SKM-1 (cell line): ENCODE measurements at regions not wholly inside any gene's neighbourhood (a gene's known extent, or its start where the extent isn't known, plus 50 kb on each side); places are given as distances from the start of the nearest gene placed in this dataset.
"Not testable (repeated sequence)": the region's sequence is repeated elsewhere in the genome, so short reads cannot be mapped to it uniquely, and the experiment has no call there.

Experiments
- DNase-seq: peaks from one replicate; lab custom pipeline; 2025; ENCODE audit not compliant: unreplicated experiment; lab: John Stamatoyannopoulos, UW

- DNase-seq, result no peak
These were observed 68.7 kb upstream of the PRR23C start for GRCh38 chr3:139113231-139113992.

- no peak for DNase-seq
These were observed 69.3 kb upstream of the PRR23C start for GRCh38 chr3:139113993-139114375.

- DNase-seq, result not testable (repeated sequence)
These were observed 71.9 kb upstream of the PRR23C start for GRCh38 chr3:139116631-139117030.

DNA sequence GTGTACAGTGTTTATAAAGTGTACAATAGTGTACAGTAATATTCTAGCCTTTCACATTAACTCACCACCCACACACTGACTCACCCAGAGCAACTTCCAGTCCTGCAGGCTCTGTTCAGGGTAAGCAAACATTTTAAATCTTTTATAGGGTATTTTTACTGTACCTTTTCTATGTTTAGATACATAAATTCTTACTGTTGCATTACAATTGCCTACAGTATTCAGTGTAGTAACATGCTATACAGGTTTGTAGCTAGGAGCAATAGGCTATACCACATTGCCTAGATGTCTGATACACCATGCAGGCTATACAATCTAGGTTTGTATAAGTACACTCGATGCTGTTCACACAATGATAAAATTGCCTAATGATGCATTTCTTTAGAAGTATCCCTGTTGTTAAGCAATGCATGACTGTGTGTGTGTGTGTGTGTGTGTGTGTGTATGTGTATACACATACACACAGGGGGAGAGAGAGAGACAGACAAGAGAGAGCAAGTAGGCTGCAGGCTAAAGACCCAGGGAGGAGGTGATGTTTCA is 72.5 kb upstream of the PRR23C start:
- DNase-seq, result no peak

- DNase-seq, result no peak
These were observed 73.4 kb upstream of the PRR23C start for GRCh38 chr3:139117883-139118760.

- no peak for DNase-seq
These were observed 74.1 kb upstream of the PRR23C start for GRCh38 chr3:139118835-139119234.

DNA sequence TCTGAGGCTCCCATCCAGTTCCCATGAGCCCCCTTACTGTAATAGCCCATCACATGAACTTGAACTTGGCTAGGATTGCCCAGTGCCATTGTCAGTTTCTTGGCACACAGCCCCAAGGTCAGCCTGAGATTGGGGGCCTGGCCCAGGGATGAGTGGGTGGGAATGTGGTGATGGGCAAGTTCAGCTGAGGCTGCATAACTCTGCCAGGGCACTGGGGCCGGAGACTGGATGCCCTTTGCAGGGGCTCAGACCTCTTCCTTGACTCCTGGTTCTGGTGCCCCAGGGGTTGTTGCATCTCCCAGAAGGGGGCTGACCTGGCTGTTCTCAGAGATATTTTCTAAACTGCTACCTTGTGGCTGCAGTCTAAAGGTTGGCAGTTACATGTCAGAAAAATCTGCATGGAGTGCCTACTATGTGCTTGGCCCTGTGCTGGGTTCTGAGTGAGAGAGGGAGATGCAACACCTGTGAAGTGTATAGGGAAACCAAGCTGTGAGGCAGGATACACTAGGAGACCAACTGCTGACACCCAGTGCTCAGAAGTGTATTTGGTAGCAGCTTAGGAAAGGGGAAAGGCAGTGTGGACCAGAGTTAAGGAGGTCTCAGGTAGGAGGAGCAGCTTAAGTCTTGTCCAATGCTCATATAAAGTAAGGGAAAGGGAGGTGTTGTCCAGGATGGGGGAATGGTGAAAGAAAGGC is 74.8 kb upstream of the PRR23C start:
- no peak for DNase-seq

GRCh38 chr3:139120086-139121056 is 75.7 kb upstream of the PRR23C start:
- DNase-seq, result no peak

GRCh38 chr3:139121513-139122220 is 77.0 kb upstream of the PRR23C start:
- DNase-seq, result no peak

- DNase-seq, result no peak
These were observed 77.5 kb upstream of the PRR23C start for GRCh38 chr3:139122221-139122581.

GRCh38 chr3:139122612-139123011 is 77.9 kb upstream of the PRR23C start:
- no peak for DNase-seq

- no peak for DNase-seq
These were observed 78.8 kb upstream of the PRR23C start for GRCh38 chr3:139123377-139124095.

DNA sequence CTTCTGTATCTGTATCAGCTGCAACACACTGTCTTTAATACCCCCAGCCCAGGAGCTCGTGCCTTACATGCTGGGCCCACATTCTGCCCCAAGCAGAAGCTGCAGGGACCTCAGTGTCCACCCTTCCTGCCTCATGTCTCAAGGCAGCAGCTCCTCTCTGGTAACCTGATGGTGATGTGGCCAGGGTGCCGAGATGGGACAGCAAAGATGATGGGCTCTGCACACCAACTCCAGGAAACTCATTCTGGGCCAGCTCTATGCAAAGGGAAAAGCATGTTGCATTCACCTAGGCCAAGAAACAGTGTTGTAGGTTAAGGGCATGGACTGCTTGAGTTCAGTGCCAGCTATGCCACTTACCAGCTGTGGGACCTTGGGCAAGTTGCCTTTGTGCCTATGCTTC is 79.5 kb upstream of the PRR23C start:
- no peak for DNase-seq

- DNase-seq, result no peak
These were observed 82.4 kb upstream of the PRR23C start for GRCh38 chr3:139127101-139127500.

GRCh38 chr3:139127629-139128028 is 82.9 kb upstream of the PRR23C start:
- DNase-seq, result not testable (repeated sequence)

DNA sequence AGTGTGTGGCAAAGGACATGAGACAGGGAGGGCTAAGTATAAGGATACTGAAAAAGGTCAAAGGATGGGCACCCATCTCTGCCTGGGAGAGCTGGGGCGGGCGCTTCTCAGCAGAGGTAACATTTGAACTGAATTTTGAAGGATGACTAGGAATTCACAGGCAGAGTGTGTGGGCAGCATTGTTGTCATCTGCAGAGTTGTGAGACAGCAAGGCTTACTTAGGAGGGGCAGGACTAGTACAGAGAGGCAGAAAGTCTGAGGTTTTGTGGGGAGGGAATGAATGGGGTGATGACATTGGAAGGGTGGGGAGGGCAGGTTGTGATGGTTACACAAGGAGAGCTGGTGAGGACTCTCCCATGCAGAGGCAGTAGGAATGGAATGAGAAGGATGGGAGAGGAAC is 84.1 kb upstream of the PRR23C start:
- DNase-seq, result no peak

- no peak for DNase-seq
These were observed 85.2 kb upstream of the PRR23C start for GRCh38 chr3:139129892-139130291.

GRCh38 chr3:139130390-139131140 is 85.9 kb upstream of the PRR23C start:
- DNase-seq, result no peak
